Keratinocyte (primary cell): ENCODE measurements at regions not wholly inside any gene's neighbourhood (a gene's known extent, or its start where the extent isn't known, plus 50 kb on each side); places are given as distances from the start of the nearest gene placed in this dataset.

ENCODE experiments used
- CTCF ChIP-seq, 3 experiments: IDR thresholded peaks in 1 of 3; conservative IDR thresholded peaks in 1 of 3; optimal IDR thresholded peaks in 1 of 3; 2 replicates in 2 of 3; 3 replicates in 1 of 3; pipeline versions ENCODE3 to v1.5.1; 2011; ENCODE audit warnings: low read length in 3 of 3, mild to moderate bottlenecking in 3 of 3, moderate library complexity in 2 of 3, control low read depth in 1 of 3, inconsistent platforms in 1 of 3; ENCODE audit not compliant: insufficient read depth in 2 of 3; ENCODE audit errors: extremely low read depth in 1 of 3
- EZH2 ChIP-seq: IDR thresholded peaks from one replicate; pipeline ENCODE4 v1.6.1; 2012; ENCODE audit warnings: inconsistent platforms, mild to moderate bottlenecking, low read length, moderate library complexity

GRCh38 chr1:73907051-73907450 is 290.9 kb downstream of the LRRIQ3 start:
- no peak for TF ChIP-seq CTCF (optimal IDR thresholded peaks at IDR 0.05 in 1 of 3, IDR thresholded peaks at IDR 0.05 in 1 of 3, conservative IDR thresholded peaks at IDR 0.05 in 1 of 3; ENCODE audit: extremely low read depth in 1 of 3, insufficient read depth in 2 of 3, low read length in 3 of 3)
- no peak for TF ChIP-seq EZH2
